IPS-11a (cell line): ENCODE measurements at regions not wholly inside any gene's neighbourhood (a gene's known extent, or its start where the extent isn't known, plus 50 kb on each side); places are given as distances from the start of the nearest gene placed in this dataset.

Experiments
- H3K4me3 ChIP-seq: one replicate; pipeline ENCODE4 v1.5.1; 2013; ENCODE audit warnings: low read depth, low read length, control low read depth

DNA sequence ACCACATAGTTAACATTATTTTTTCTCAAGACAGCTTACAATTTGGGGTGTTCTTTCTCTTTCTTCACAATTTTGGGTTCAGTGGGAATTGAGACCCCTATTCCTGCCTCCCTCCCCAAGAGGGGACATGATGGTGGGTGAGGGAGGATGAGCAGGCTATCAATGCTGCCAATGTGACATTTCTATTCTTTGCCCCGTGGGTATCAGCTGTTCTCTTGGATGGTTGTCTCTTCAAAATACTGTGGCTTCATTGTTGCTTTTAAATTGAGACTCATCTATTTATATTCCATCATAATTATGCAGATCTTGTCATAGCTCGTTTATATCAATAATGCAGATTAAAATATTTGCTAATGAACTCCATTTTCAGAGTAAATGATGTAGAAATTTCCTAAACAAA lies 56.5 kb upstream of the ANO4 start:
- no peak overlapping the region for H3K4me3 ChIP-seq

DNA sequence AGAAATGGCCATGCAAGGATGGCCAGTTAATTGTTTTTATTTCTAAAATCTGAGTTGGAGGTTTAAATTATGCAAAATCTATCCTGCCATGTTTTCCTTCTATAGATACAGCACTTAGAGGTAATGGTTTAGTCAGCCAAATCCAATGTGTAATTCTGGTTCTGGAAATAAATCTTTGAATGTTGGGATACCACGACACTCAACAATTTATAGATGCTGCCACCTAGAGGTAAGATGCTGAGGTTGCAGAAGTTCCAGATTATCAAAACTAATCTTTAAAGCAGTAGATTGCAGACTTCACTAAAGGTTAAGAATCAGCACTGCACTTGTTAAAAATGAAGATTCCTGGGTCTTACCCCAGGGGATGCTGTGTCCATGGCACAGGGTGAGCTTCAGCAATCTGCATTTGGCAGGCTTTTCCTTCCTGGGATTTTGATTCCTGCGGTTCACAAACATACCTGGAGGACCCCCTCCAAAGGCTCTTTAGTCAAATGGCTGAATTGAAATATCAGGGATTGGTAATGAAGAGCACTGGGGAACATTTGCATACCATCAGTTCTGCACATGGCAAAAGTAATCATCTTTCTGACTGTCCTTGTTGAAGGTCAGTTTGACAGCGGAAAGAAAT lies 53.4 kb upstream of the ANO4 start:
- no peak overlapping the region for H3K4me3 ChIP-seq

DNA sequence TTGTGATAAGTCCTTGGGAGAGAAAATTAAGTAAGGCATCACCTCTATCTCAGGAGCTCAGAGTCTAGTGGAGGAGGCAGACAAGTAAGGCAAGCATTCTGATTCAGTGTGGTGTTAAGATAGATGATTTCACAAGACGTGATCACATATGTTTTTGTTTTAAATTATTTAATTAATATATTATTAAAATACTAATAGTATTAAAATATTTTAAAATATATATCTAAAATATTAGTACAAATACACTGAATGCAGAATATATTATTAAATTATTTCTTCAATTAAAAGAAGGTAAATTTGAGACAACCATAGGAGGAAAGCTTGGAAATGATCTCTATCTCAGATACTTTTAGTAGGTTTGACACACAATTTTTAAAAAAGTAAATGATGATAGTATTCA lies 51.5 kb upstream of the ANO4 start:
- H3K4me3 ChIP-seq = no peak overlapping the region
